Loucy (cell line): ENCODE measurements at regions not wholly inside any gene's neighbourhood (a gene's known extent, or its start where the extent isn't known, plus 50 kb on each side); places are given as distances from the start of the nearest gene placed in this dataset.

Experiments
- H2AFZ ChIP-seq: fragments of 200-600 bp; sonication (generic); 2 replicates; pipeline ENCODE4 v1.6.0; 2016; ENCODE audit warnings: antibody characterized with exemption, mild to moderate bottlenecking, low read length, moderate library complexity
- H3F3A ChIP-seq: fragments of 200-600 bp; 2 replicates; pipeline ENCODE4 v1.6.0; 2016; ENCODE audit warnings: antibody characterized with exemption, low read depth, mild to moderate bottlenecking
- H3K27me3 ChIP-seq: fragments of 200-600 bp; sonication (generic); 2 replicates; pipeline ENCODE4 v1.6.1; 2014; ENCODE audit warnings: low read length, mild to moderate bottlenecking; ENCODE audit not compliant: insufficient read depth, poor library complexity, severe bottlenecking
- H3K36me3 ChIP-seq: fragments of 200-600 bp; sonication (generic); 2 replicates; pipeline ENCODE4 v1.6.1; 2016; ENCODE audit warnings: low read length; ENCODE audit not compliant: insufficient read depth
- H3K4me1 ChIP-seq: fragments of 200-600 bp; sonication (generic); 2 replicates; pipeline ENCODE4 v1.5.1; 2014; ENCODE audit warnings: low read length, mild to moderate bottlenecking; ENCODE audit not compliant: insufficient read depth, poor library complexity, severe bottlenecking
- H3K4me2 ChIP-seq: fragments of 200-600 bp; sonication (generic); 2 replicates; pipeline ENCODE4 v1.6.0; 2014; ENCODE audit warnings: antibody characterized with exemption, low read length, low read depth, mild to moderate bottlenecking; ENCODE audit not compliant: poor library complexity, severe bottlenecking
- H3K4me3 ChIP-seq: fragments of 200-600 bp; sonication (generic); 2 replicates; pipeline ENCODE4 v1.5.1; 2014; ENCODE audit warnings: low read length, mild to moderate bottlenecking, mixed read lengths; ENCODE audit not compliant: poor library complexity, severe bottlenecking
- H3K79me2 ChIP-seq: fragments of 200-600 bp; sonication (generic); 2 replicates; pipeline ENCODE4 v1.6.1; 2014; ENCODE audit warnings: low read length; ENCODE audit not compliant: insufficient read depth
- H3K9ac ChIP-seq: fragments of 200-600 bp; sonication (generic); 2 replicates; pipeline ENCODE4 v1.6.0; 2014; ENCODE audit warnings: mild to moderate bottlenecking, low read depth, low read length, moderate library complexity; ENCODE audit not compliant: poor library complexity, severe bottlenecking
- H3K9me2 ChIP-seq: fragments of 200-600 bp; sonication (generic); replicated peaks from 2 replicates; pipeline ENCODE4 v1.6.1; 2016; ENCODE audit warnings: low read depth, low read length, mixed read lengths
- H3K9me3 ChIP-seq: fragments of 200-600 bp; sonication (generic); 2 replicates; pipeline ENCODE4 v1.6.1; 2014; ENCODE audit warnings: mild to moderate bottlenecking, antibody characterized with exemption, low read length, low read depth; ENCODE audit not compliant: insufficient read depth
- H4K20me1 ChIP-seq: fragments of 200-600 bp; sonication (generic); 2 replicates; pipeline ENCODE4 v1.6.0; 2014; ENCODE audit warnings: antibody characterized with exemption, low read length, mild to moderate bottlenecking; ENCODE audit not compliant: insufficient read depth, poor library complexity, severe bottlenecking
- EZH2phosphoT487 ChIP-seq: fragments of 200-600 bp; IDR thresholded peaks from 2 replicates; pipeline ENCODE4 v1.6.1; 2018; ENCODE audit warnings: antibody characterized with exemption, mild to moderate bottlenecking, moderate library complexity, borderline replicate concordance
- TF ChIP-seq, protein P1 (sequence below): fragments of 200-600 bp; sonication (generic); conservative IDR thresholded peaks from 2 replicates; pipeline ENCODE4 v1.5.1; 2014; ENCODE audit warnings: mild to moderate bottlenecking, antibody characterized with exemption, low read length

- Histone ChIP-seq H3K9me2 (no peaks in the 10 kb centered on the region), H3K4me1 (no peaks in the 10 kb centered on the region), H3K36me3 (no peaks in the 10 kb centered on the region), H3K9me3 (no peaks in the 10 kb centered on the region), H3K27me3 (no peaks in the 10 kb centered on the region), H4K20me1 (no peaks in the 10 kb centered on the region), H3K9ac (no peak overlapping the region), H3F3A (no peaks in the 10 kb centered on the region), H3K4me3 (no peak overlapping the region), H3K4me2 (no peak overlapping the region), H3K79me2 (no peaks in the 10 kb centered on the region), H2AFZ (no peak overlapping the region)
- TF ChIP-seq, protein P1, sequence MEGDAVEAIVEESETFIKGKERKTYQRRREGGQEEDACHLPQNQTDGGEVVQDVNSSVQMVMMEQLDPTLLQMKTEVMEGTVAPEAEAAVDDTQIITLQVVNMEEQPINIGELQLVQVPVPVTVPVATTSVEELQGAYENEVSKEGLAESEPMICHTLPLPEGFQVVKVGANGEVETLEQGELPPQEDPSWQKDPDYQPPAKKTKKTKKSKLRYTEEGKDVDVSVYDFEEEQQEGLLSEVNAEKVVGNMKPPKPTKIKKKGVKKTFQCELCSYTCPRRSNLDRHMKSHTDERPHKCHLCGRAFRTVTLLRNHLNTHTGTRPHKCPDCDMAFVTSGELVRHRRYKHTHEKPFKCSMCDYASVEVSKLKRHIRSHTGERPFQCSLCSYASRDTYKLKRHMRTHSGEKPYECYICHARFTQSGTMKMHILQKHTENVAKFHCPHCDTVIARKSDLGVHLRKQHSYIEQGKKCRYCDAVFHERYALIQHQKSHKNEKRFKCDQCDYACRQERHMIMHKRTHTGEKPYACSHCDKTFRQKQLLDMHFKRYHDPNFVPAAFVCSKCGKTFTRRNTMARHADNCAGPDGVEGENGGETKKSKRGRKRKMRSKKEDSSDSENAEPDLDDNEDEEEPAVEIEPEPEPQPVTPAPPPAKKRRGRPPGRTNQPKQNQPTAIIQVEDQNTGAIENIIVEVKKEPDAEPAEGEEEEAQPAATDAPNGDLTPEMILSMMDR = no peak
- no peak for TF ChIP-seq EZH2phosphoT487
Measured at GRCh38 chr2:236632295-236633218, 62.9 kb downstream of the ACKR3 start.

- no peak for TF ChIP-seq EZH2phosphoT487
- TF ChIP-seq, protein P1 = no peak
- Histone ChIP-seq H3K36me3 (no peaks in the 10 kb centered on the region), H3K4me1 (no peaks in the 10 kb centered on the region), H2AFZ (no peak overlapping the region), H3K9me3 (no peaks in the 10 kb centered on the region), H3K79me2 (no peaks in the 10 kb centered on the region), H3K4me2 (no peak overlapping the region), H3K4me3 (no peak overlapping the region), H4K20me1 (no peaks in the 10 kb centered on the region), H3K27me3 (no peaks in the 10 kb centered on the region), H3F3A (no peaks in the 10 kb centered on the region), H3K9me2 (no peaks in the 10 kb centered on the region), H3K9ac (no peak overlapping the region)
Measured at GRCh38 chr2:236633219-236633570, 63.6 kb downstream of the ACKR3 start.

DNA sequence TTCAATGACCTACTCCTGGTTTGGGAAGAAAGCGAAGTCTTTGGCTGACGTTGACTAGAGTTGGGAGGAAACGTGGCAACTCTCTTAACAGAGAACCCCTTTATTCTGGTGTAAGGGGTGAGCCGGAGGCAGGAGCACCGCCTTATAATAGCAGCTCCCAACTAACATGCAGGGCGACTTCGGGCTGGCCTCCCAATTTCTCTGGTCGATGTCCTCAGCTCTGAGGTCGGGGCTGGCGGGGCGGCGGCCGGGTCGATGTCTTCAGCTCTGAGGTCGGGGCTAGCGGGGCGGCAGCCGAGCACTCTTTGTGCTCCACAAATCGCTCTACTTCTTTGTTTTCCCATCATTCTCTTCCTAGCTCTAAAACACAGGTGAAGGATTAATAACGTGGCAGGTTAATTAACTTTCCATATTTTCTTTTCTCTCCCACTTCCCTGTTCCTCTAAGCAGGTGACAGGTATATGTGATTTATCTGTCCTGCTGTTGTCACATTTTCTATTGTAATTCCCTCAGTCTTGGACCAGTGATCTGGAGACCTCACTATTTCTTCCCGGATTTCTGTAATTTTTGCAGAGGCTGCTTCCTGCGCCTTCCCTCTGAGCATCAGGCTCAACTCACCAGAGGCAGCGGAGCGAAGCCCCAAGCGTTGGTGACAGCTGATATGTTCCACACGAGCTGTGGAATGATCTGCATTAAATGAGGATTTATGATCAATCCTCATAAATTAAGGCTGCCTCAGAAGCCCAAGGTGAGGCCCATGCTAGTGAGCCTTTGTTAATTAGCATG, 64.3 kb downstream of the ACKR3 start:
- no peaks in the 10 kb centered on the region for H3K27me3 ChIP-seq
- no peak overlapping the region for H3K4me2 ChIP-seq
- H3K9me3 ChIP-seq = no peaks in the 10 kb centered on the region
- no peaks in the 10 kb centered on the region for H3F3A ChIP-seq
- H2AFZ ChIP-seq = no peak overlapping the region
- no peak overlapping the region for H3K9ac ChIP-seq
- TF ChIP-seq, protein P1 = no peak
- no peak for TF ChIP-seq EZH2phosphoT487
- no peaks in the 10 kb centered on the region for H3K36me3 ChIP-seq
- H4K20me1 ChIP-seq = no peaks in the 10 kb centered on the region
- no peaks in the 10 kb centered on the region for H3K4me1 ChIP-seq
- no peaks in the 10 kb centered on the region for H3K79me2 ChIP-seq
- H3K9me2 ChIP-seq = no peaks in the 10 kb centered on the region
- H3K4me3 ChIP-seq = no peak overlapping the region
